T-helper 1 cell treated with Interleukin-12 subunit alpha and Interleukin-12 subunit beta and Interleukin-4 antibody, amounts not matched to agents 30 μg/mL and 1 μg/mL, for 36 hours (primary cell): ENCODE measurements at regions not wholly inside any gene's neighbourhood (a gene's known extent, or its start where the extent isn't known, plus 50 kb on each side); places are given as distances from the start of the nearest gene placed in this dataset.

ENCODE experiments used
- H3K27ac Mint-ChIP-seq: one replicate; pipeline ENCODE4 v1.8.0; 2021; ENCODE audit warnings: mild to moderate bottlenecking, mixed read lengths
- H3K27me3 Mint-ChIP-seq: one replicate; pipeline ENCODE4 v1.8.0; 2021; ENCODE audit warnings: low read depth, mixed read lengths
- H3K36me3 Mint-ChIP-seq: one replicate; pipeline ENCODE4 v1.8.0; 2021; ENCODE audit warnings: low read depth, mixed read lengths
- H3K4me1 Mint-ChIP-seq: one replicate; pipeline ENCODE4 v1.8.0; 2021; ENCODE audit warnings: low read depth, mixed read lengths
- H3K4me3 Mint-ChIP-seq: one replicate; pipeline ENCODE4 v1.8.0; 2021; ENCODE audit warnings: mild to moderate bottlenecking, moderate library complexity, mixed read lengths
- H3K9me3 Mint-ChIP-seq: one replicate; pipeline ENCODE4 v1.8.0; 2021; ENCODE audit warnings: mixed read lengths

DNA sequence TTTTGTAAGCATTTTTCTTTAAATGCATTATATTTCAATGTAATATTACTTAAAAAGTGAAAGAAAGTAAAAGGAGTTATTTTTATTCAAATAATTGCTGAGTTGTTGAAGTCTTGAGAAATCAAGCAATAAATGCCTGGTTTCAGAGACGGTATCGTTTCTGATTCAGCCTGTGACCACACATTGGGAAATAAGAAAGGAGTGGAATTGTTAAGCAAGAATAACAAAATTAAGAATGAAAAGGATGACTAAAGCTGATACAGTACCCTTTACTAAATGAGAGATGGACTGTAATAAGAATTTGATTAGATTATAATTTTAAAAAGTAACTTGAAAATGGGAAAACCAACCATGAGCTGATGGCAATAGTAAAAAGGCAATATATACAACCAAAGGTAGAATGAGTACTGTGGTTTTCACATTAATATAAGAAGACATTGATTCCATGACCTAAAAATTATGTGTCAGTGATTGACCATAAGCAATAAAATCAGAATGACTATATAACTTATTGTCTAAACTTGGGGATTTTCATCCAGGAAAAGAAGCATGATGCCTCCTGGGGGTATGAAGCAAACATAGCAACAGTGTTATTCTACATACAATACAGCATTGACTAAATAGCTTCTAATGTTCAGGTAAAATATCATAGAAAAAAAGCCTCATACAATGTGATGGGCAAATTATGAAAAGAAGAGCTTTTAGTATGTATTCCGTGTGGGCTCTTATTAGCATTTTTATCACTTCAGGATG, 101.9 kb upstream of the PRDM9 start:
- Mint-ChIP-seq H3K27ac (no peak overlapping the region), H3K9me3 (peaks cover 10% of the 10 kb centered on the region), H3K4me1 (no peaks in the 10 kb centered on the region), H3K27me3 (no peaks in the 10 kb centered on the region), H3K36me3 (no peaks in the 10 kb centered on the region), H3K4me3 (no peak overlapping the region)

DNA sequence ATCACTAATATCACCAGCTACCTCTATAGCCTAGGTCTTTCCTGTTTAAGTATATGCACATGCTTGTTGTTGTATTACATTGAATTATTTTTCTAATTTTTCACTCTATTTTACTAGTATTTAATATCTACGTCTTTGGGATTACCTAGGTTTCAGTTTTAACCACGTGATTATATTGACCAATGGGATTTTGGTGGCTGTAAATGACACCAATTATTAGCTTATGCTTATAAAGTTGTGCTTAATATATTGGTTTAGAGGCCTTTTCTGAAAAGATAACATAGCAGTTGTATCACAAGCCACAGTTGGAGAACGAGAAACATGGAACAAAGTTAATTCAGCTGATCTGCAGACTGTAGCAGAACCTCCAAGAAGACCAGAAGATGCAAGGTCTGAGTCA, 104.8 kb upstream of the PRDM9 start:
- Mint-ChIP-seq H3K36me3 (no peaks in the 10 kb centered on the region), H3K4me3 (no peak overlapping the region), H3K4me1 (no peaks in the 10 kb centered on the region), H3K9me3 (peaks cover 2% of the 10 kb centered on the region), H3K27me3 (no peaks in the 10 kb centered on the region), H3K27ac (no peak overlapping the region)

DNA sequence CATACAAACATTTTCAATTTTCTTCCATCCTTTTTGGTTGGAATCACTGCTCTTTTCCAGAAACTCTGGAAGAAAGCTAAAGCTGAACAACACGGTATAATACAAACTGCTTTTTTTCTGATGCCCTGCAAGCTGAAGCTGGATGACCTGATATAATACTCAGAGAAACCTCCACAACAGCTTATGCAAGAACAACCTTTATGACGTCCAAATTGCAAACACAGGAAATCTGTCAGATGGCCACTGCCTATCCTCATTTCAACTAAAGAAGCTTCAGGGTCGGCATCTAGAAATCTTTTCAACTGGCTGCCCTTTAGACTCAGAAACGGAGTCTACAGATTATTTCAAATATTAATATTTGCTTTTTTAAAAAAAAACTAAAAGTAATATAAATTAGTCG, 106.5 kb upstream of the PRDM9 start:
- Mint-ChIP-seq H3K27me3 (no peaks in the 10 kb centered on the region), H3K4me1 (no peaks in the 10 kb centered on the region)

DNA sequence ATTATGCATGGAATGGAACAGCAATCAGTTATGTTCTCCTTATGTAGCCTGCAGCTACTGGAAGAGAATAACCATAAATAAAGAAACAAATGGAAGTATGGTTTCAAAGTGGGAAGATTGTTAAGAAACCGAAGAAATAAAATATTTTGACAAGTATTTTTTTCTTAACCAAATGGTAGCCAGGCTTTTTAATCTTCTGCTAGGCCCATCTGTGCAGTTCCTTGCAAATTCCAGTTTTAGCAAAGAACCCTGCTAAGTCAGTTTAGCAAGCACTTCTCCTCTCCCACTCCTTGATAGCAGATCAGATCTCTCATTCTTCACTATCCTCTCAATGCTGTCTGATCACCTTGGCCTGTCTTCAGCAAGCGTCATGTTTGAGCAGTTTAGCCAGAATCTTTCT, 111.1 kb upstream of the PRDM9 start:
- peaks cover 8% of the 10 kb centered on the region for H3K9me3 Mint-ChIP-seq
- no peak overlapping the region for H3K4me3 Mint-ChIP-seq
- H3K27ac Mint-ChIP-seq = no peak overlapping the region
- no peaks in the 10 kb centered on the region for H3K4me1 Mint-ChIP-seq
- H3K27me3 Mint-ChIP-seq = no peaks in the 10 kb centered on the region
- H3K36me3 Mint-ChIP-seq = no peaks in the 10 kb centered on the region

More for the DNA sequence above, 106.5 kb upstream of the PRDM9 start:
- H3K9me3 Mint-ChIP-seq = peaks cover 8% of the 10 kb centered on the region
- H3K27ac Mint-ChIP-seq = no peak overlapping the region
- no peaks in the 10 kb centered on the region for H3K36me3 Mint-ChIP-seq
- H3K4me3 Mint-ChIP-seq = no peak overlapping the region

DNA sequence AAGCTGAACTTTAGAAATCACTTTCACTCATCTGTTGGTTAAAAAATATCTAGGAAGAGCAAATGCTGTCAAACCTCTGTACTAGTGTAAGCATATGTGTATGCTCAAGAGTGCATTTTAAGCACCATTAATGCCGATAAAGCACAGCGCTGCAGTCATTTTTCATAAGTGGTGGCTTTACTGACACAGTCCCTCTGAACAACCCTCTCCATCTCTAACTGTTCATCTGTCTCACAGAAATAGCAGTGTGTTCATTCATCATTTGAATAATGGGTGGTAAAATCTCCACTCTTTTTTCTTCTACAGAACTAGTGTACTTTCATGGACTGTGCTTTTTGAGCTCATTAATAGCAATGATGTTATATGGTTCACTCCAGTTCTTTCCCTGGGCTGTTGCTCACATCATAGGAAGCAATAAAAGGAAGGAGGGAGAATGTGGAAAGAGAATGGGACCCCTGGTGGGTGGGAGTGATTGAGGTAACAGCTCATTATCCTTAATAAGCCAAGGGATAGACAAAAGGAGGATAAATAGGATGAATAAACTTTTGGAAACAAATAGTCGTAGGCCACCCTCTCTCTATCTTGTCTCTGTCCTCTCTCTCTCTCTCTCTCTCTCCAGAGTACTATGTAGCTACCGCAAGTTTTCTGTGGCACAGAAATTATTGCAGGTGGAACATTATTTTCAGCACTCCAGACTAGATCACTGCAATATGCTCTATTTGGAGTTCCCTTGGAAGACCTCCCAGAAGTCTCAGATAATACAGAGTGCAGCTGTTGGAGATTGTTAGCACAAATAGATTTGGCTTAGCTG, 117.9 kb upstream of the PRDM9 start:
- Mint-ChIP-seq H3K36me3 (no peaks in the 10 kb centered on the region), H3K4me3 (no peak overlapping the region), H3K4me1 (no peaks in the 10 kb centered on the region), H3K27me3 (no peaks in the 10 kb centered on the region), H3K9me3 (peaks cover 3% of the 10 kb centered on the region), H3K27ac (no peak overlapping the region)

DNA sequence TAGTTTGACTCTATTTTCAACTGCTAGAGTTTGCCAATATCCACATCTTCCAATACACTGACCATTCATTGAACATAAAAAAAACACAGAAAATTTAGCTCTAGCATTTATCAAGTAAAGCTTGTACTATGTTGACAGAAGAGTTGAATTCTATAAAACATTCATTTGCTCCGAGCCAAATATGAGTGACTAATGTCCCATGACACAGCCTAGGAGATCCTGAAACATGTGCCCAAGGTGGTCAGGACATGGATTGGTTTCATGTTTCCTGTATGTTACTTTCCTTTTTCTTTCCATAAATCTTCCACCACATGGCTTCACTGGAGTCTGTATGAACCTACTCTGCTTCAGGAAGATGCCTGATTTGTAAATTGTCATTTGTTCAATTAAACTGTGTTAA, 122.4 kb upstream of the PRDM9 start:
- H3K27ac Mint-ChIP-seq = no peak overlapping the region

DNA sequence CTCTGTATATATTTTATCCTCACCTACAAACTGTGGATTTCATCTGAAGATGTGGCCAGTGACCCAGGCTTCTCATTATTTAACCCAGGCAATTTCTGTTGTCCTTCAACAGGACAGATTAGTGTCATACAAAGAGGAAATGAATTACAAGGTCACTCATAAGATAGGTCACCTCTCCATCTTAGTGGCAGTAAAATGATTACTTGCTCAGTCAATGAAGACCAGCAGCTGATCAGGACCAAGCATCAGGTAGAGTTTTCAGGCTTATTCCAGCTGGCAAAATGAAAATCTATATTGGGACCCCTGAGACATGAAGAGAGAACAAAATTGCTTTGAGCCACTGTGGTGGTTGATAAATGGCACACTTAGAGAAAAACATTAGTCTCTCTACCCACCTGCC, 135.2 kb upstream of the PRDM9 start:
- Mint-ChIP-seq H3K4me1 (no peaks in the 10 kb centered on the region), H3K36me3 (no peaks in the 10 kb centered on the region), H3K4me3 (no peak overlapping the region), H3K27me3 (no peaks in the 10 kb centered on the region), H3K27ac (no peak overlapping the region), H3K9me3 (peaks cover 20% of the 10 kb centered on the region)

More for the DNA sequence above, 122.4 kb upstream of the PRDM9 start:
- Mint-ChIP-seq H3K27me3 (no peaks in the 10 kb centered on the region), H3K4me3 (no peak overlapping the region), H3K36me3 (no peaks in the 10 kb centered on the region), H3K9me3 (peaks cover 29% of the 10 kb centered on the region), H3K4me1 (no peaks in the 10 kb centered on the region)

DNA sequence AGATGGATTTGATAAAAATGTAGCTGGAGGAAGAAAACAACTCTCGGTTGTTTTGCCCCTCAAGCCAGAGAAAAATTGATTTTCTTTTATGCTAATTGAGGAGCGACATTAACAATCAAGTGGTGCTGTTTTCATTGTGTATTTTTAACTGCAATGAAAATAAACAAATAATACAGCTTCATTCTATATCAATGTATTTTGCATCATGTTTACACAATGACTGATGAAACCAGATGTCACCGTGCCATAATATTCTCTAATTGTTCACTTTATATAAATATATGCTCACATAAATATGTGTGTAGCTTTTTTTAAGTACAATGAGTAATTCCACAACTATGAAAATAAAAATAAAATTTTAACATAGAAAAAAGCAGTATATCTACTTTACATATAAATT, 139.0 kb upstream of the PRDM9 start:
- Mint-ChIP-seq H3K27me3 (no peaks in the 10 kb centered on the region), H3K27ac (no peak overlapping the region), H3K4me1 (no peaks in the 10 kb centered on the region), H3K36me3 (no peaks in the 10 kb centered on the region), H3K4me3 (no peak overlapping the region), H3K9me3 (peaks cover 17% of the 10 kb centered on the region)

DNA sequence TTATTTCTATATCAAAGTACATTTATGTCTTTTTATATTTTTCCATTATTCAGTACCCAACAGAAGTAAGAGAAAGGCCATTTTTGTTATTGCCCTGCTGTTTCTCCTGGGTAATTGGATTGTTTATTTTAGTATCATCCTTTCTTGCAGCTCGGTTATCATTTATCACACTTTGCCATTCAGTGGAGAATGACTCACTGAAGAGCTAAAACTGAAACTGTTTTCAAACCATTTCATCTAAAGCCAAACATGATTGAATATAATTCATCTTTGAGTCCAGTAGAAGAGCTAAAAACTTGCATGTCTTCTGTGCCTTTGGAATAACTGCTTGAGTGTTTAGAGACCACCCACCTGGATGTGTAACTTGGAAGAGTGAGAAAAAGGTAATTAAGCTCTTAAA, 139.5 kb upstream of the PRDM9 start:
- Mint-ChIP-seq H3K36me3 (no peaks in the 10 kb centered on the region), H3K4me3 (no peak overlapping the region), H3K27ac (no peak overlapping the region), H3K4me1 (no peaks in the 10 kb centered on the region), H3K9me3 (peaks cover 17% of the 10 kb centered on the region), H3K27me3 (no peaks in the 10 kb centered on the region)

DNA sequence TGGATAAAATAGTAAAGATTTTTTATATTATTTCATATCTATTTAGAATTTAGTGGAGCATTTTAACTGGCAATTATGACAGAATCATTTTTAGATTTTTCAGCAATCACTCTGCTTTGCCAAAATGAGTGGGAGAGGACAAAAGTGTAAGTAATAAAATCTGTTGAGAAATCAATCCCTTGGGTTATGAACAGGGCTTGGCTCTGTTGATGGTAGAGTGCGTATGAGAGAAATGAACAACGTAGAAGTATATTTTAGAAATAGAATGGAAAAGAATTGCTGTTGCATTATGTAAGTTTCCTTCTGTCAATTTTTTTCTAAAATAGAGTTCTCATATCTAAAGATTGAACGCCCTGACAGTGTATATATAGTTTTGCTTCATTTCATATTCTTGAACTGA, 154.1 kb upstream of the PRDM9 start:
- H3K9me3 Mint-ChIP-seq = no peaks in the 10 kb centered on the region
- no peaks in the 10 kb centered on the region for H3K4me1 Mint-ChIP-seq

DNA sequence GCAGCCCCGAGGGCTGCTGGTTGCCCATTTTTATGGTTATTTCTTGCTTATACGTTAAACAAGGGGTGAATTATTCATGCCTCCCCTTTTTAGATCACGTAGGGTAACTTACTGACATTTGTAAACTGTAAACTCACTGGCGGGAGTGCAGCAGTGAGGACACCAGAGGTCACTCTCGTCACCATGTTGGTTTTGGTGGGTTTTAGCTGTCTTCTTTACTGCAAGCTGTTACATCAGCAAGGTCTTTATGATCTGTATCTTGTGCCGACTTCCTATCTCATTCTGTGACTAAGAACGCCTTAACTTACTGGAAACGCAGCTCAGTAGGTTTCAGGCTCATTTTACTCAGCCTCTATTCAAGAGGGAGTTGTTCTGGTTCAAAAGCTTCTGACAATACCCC, 155.0 kb upstream of the PRDM9 start:
- Mint-ChIP-seq H3K9me3 (peaks cover 4% of the 10 kb centered on the region), H3K27me3 (no peaks in the 10 kb centered on the region), H3K36me3 (no peaks in the 10 kb centered on the region), H3K4me3 (no peak overlapping the region), H3K4me1 (no peaks in the 10 kb centered on the region), H3K27ac (no peak overlapping the region)

More for the DNA sequence above, 154.1 kb upstream of the PRDM9 start:
- Mint-ChIP-seq H3K36me3 (no peaks in the 10 kb centered on the region), H3K27me3 (no peaks in the 10 kb centered on the region), H3K27ac (no peak overlapping the region), H3K4me3 (no peak overlapping the region)

DNA sequence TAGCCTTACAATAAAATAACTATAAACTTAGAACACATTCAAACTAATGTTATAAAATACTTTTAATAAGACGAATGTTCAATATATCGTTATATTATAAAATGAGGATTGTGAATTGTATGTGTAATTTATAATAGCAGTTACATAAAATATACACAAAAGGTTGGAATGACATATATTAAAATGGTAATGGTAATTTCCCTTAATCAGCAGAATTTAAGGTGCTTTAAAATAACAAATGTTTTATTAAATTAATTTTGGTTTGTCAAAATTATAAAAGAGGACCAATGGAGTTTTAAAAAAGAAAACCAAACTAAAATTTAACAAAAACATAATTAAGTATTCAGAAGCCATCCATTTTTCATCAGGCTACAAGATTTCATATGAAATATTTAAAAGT, 164.3 kb upstream of the PRDM9 start:
- H3K36me3 Mint-ChIP-seq = no peaks in the 10 kb centered on the region
- no peaks in the 10 kb centered on the region for H3K27me3 Mint-ChIP-seq
- H3K4me1 Mint-ChIP-seq = no peaks in the 10 kb centered on the region
- H3K9me3 Mint-ChIP-seq = peaks cover 13% of the 10 kb centered on the region
- H3K4me3 Mint-ChIP-seq = no peak overlapping the region
- H3K27ac Mint-ChIP-seq = no peak overlapping the region

DNA sequence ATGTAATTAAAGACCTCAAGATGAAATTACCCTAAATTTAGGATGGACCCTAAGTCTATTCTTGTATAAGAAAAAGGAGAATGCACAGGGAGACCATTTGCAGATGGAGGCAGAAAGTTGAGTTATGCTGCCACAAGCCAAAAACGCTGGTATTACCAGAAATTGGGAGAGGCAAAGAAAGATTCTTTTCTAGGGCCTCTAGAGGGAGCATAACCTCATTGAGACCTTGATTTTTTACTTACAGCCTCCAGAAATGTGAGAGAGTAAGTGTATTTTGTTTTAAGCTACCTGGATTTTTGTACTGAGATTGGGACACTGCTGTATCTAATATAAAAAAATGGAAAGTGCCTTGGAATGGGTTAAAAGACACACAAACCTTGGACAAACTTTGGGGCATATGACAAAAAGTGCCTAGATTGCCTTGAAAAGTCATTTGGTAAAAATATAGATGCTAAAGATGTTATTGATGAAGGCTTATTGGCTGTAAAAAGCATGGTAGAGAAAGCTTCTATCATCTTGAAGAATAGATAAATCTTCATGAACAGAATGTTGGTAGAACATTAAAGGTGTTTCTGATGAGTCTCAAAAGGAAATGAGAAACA, 174.7 kb upstream of the PRDM9 start:
- Mint-ChIP-seq H3K4me3 (no peak overlapping the region), H3K36me3 (no peaks in the 10 kb centered on the region), H3K27me3 (no peaks in the 10 kb centered on the region), H3K9me3 (peaks cover 14% of the 10 kb centered on the region), H3K4me1 (no peaks in the 10 kb centered on the region), H3K27ac (no peak overlapping the region)

DNA sequence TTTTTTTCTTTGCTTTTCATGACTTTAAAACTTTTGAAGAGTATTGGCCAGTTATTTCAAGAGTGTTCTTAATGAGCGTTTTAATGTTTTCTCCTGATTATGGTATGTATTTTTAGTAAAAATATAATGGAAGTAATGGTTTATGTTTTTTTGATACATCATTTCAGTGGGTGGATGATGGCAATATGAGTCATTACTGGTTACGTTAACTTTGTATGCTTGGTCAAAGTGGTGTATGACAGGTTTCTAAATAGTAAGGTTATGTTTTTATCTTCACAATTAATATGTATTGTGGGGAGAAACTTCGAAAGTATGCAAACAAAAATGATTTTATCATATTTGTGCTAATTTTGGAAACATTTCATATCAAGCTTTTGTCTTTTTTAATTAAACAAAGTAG, 176.7 kb upstream of the PRDM9 start:
- Mint-ChIP-seq H3K9me3 (peaks cover 14% of the 10 kb centered on the region), H3K27me3 (no peaks in the 10 kb centered on the region), H3K36me3 (no peaks in the 10 kb centered on the region), H3K4me1 (no peaks in the 10 kb centered on the region), H3K27ac (no peak overlapping the region), H3K4me3 (no peak overlapping the region)

DNA sequence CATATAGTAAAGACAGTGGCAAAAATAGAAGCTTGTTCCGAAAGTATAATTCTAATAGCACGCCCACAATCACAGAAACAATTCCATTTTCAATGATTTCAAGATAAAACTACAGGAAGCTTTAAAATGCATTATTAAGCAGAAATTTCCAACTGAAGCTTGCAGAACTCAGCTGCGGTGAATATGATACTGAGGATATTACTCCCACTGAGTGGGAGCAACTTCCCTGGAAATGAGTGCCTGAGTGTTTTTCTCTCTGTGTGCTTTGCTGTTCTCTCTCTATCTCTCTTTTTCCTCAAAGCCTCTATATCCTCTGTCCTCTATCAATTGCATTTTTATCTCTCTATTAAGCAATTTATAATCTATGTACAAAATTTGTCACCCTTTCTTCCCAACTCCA, 187.5 kb upstream of the PRDM9 start:
- H3K27ac Mint-ChIP-seq = no peak overlapping the region

More for the DNA sequence above, 187.5 kb upstream of the PRDM9 start:
- H3K27me3 Mint-ChIP-seq = no peaks in the 10 kb centered on the region
- H3K4me1 Mint-ChIP-seq = no peaks in the 10 kb centered on the region
- no peak overlapping the region for H3K4me3 Mint-ChIP-seq
- H3K36me3 Mint-ChIP-seq = no peaks in the 10 kb centered on the region
- H3K9me3 Mint-ChIP-seq = peaks cover 26% of the 10 kb centered on the region
